ENCODE measurements at regions not wholly inside any gene's neighbourhood (a gene's known extent, or its start where the extent isn't known, plus 50 kb on each side); places are given as distances from the start of the nearest gene placed in this dataset.

DNA sequence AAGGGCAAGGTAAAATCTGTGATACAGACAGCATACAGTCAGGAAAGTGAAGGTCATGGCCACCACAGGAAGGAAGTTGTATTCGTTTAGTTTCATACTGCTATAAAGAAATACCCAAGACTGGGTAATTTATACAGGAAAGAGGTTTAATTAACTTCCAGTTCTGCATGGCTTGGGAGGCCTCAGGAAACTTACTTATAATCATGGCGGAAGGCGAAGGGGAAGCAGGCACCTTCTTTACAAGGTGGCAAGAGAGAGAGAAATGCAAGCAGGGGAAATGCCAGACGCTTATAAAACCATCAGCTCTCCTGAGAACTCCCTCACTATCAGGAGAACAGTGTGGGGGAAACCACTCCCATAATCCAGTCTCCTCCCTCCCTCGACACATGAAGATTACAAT is 353.7 kb upstream of the SEMA6D start:
- TF ChIP-seq ZBTB7A (IDR thresholded peaks at IDR 0.05; ENCODE audit: low read depth) (no peak), NFIC (IDR thresholded peaks at IDR 0.05) (no peak), USF1 (IDR thresholded peaks at IDR 0.05) (no peak), YY1 (IDR thresholded peaks at IDR 0.05; ENCODE audit: low read depth) (no peak), CEBPB (IDR thresholded peaks at IDR 0.05) (no peak), RAD21 (IDR thresholded peaks at IDR 0.05; ENCODE audit: low read depth) (no peak), TCF12 (IDR thresholded peaks at IDR 0.05; ENCODE audit: low read depth) (no peak), TEAD4 (IDR thresholded peaks at IDR 0.05) (no peak), FOXM1 (IDR thresholded peaks at IDR 0.05; ENCODE audit: borderline replicate concordance, low read depth) (no peak), EP300 (IDR thresholded peaks at IDR 0.05; ENCODE audit: borderline replicate concordance) (no peak), CREB1 (IDR thresholded peaks at IDR 0.05; ENCODE audit: low read depth) (no peak), MAX (IDR thresholded peaks at IDR 0.05) (no peak), REST (IDR thresholded peaks at IDR 0.05; ENCODE audit: low read depth) (no peak), TAF1 (IDR thresholded peaks at IDR 0.05; ENCODE audit: low read depth) (no peak), EGR1 (IDR thresholded peaks at IDR 0.05) (no peak)

- TF ChIP-seq USF1 (IDR thresholded peaks at IDR 0.05) (no peak), TCF12 (IDR thresholded peaks at IDR 0.05; ENCODE audit: low read depth) (no peak), REST (IDR thresholded peaks at IDR 0.05; ENCODE audit: low read depth) (no peak), FOXM1 (IDR thresholded peaks at IDR 0.05; ENCODE audit: borderline replicate concordance, low read depth) (no peak), EGR1 (IDR thresholded peaks at IDR 0.05) (no peak), MAX (IDR thresholded peaks at IDR 0.05) (no peak), EP300 (IDR thresholded peaks at IDR 0.05; ENCODE audit: borderline replicate concordance) (no peak), CEBPB (IDR thresholded peaks at IDR 0.05) (no peak), TEAD4 (IDR thresholded peaks at IDR 0.05) (no peak), YY1 (IDR thresholded peaks at IDR 0.05; ENCODE audit: low read depth) (no peak), TAF1 (IDR thresholded peaks at IDR 0.05; ENCODE audit: low read depth) (no peak), CREB1 (IDR thresholded peaks at IDR 0.05; ENCODE audit: low read depth) (no peak)
Observed at GRCh38 chr15:47364230-47365141, 352.8 kb upstream of the SEMA6D start.

- TF ChIP-seq YY1 (IDR thresholded peaks at IDR 0.05; ENCODE audit: low read depth) (no peak), TAF1 (IDR thresholded peaks at IDR 0.05; ENCODE audit: low read depth) (no peak), EP300 (IDR thresholded peaks at IDR 0.05; ENCODE audit: borderline replicate concordance) (no peak), USF1 (IDR thresholded peaks at IDR 0.05) (no peak), ZBTB7A (IDR thresholded peaks at IDR 0.05; ENCODE audit: low read depth) (no peak), CEBPB (IDR thresholded peaks at IDR 0.05) (no peak), MAX (IDR thresholded peaks at IDR 0.05) (no peak), RAD21 (IDR thresholded peaks at IDR 0.05; ENCODE audit: low read depth) (no peak), FOXM1 (IDR thresholded peaks at IDR 0.05; ENCODE audit: borderline replicate concordance, low read depth) (no peak), NFIC (IDR thresholded peaks at IDR 0.05) (no peak), TCF12 (IDR thresholded peaks at IDR 0.05; ENCODE audit: low read depth) (no peak)
Observed at GRCh38 chr15:47366884-47367283, 350.4 kb upstream of the SEMA6D start.

GRCh38 chr15:47367726-47368390 is 349.4 kb upstream of the SEMA6D start:
- no peak for TF ChIP-seq EGR1 (IDR thresholded peaks at IDR 0.05)
- no peak for TF ChIP-seq TCF12 (IDR thresholded peaks at IDR 0.05; ENCODE audit: low read depth)
- no peak for TF ChIP-seq CEBPB (IDR thresholded peaks at IDR 0.05)
- TF ChIP-seq YY1 (IDR thresholded peaks at IDR 0.05; ENCODE audit: low read depth) = no peak
- TF ChIP-seq NFIC (IDR thresholded peaks at IDR 0.05) = no peak
- TF ChIP-seq EP300 (IDR thresholded peaks at IDR 0.05; ENCODE audit: borderline replicate concordance) = no peak
- no peak for TF ChIP-seq FOXM1 (IDR thresholded peaks at IDR 0.05; ENCODE audit: borderline replicate concordance, low read depth)
- no peak for TF ChIP-seq MAX (IDR thresholded peaks at IDR 0.05)
- TF ChIP-seq USF1 (IDR thresholded peaks at IDR 0.05) = no peak
- no peak for TF ChIP-seq TEAD4 (IDR thresholded peaks at IDR 0.05)
